Panc1 (cell line): ENCODE measurements at regions not wholly inside any gene's neighbourhood (a gene's known extent, or its start where the extent isn't known, plus 50 kb on each side); places are given as distances from the start of the nearest gene placed in this dataset.

Experiments used
- ATAC-seq: fragments of 200-7000 bp; cut with Tn5 transposase; 2 replicates; pipeline ENCODE4 v1.9.1; 2020; ENCODE audit warnings: mild to moderate bottlenecking, moderate library complexity
- BruUV-seq: library from RNA; stranded (reverse); fragments of 400-500 nt; replicated peaks from 2 replicates; lab custom pipeline; 2021; lab: Mats Ljungman, UMichigan
- CTCF ChIA-PET: fragments of 300-600 bp; sonication (Branson Sonifier 250); formaldehyde crosslinking; loops from one replicate; lab custom pipeline; 2022; ENCODE audit warnings: antibody characterized with exemption; lab: Charles Lee
- POLR2A ChIA-PET: fragments of 300-600 bp; sonication (Branson Sonifier 250); formaldehyde crosslinking; loops from one replicate; lab custom pipeline; 2022; ENCODE audit warnings: antibody characterized with exemption; lab: Charles Lee
- DNase-seq: peaks from one replicate; pipeline ENCODE4 v3.0.0-alpha.2; 2010; ENCODE audit warnings: low read depth, low spot score
- H3K27ac ChIP-seq: 2 replicates; pipeline ENCODE4 v1.5.1; 2011; ENCODE audit warnings: mild to moderate bottlenecking, low read length, inconsistent platforms
- H3K27me3 ChIP-seq: fragments of 200-500 bp; sonication (Bioruptor generic); 2 replicates; pipeline ENCODE4 v1.6.0; 2014; ENCODE audit warnings: low read length, inconsistent platforms; ENCODE audit not compliant: control insufficient read depth, insufficient read depth
- H3K36me3 ChIP-seq: fragments of 200-500 bp; sonication (Bioruptor generic); 2 replicates; pipeline ENCODE4 v1.5.1; 2014; ENCODE audit warnings: inconsistent platforms, mild to moderate bottlenecking, low read length, moderate library complexity; ENCODE audit not compliant: control insufficient read depth, insufficient read depth
- H3K4me1 ChIP-seq: 2 replicates; pipeline ENCODE4 v1.5.1; 2011; ENCODE audit warnings: inconsistent platforms, mild to moderate bottlenecking, low read length, moderate library complexity; ENCODE audit not compliant: control insufficient read depth, insufficient read depth
- H3K4me3 ChIP-seq, 2 experiments: 2 replicates each; pipeline ENCODE4 v1.5.1; 2011 to 2012; ENCODE audit warnings: low read depth in 2 of 2, low read length in 2 of 2, mild to moderate bottlenecking in 2 of 2, inconsistent platforms in 1 of 2, moderate library complexity in 1 of 2
- H3K9me3 ChIP-seq: fragments of 200-500 bp; sonication (Bioruptor generic); 2 replicates; pipeline ENCODE4 v1.5.1; 2014; ENCODE audit warnings: low read depth, mild to moderate bottlenecking, inconsistent platforms, low read length, moderate library complexity; ENCODE audit not compliant: control insufficient read depth, insufficient read depth
- CTCF ChIP-seq: fragments of 450-650 bp; IDR thresholded peaks from 2 replicates; pipeline ENCODE4 v1.5.1; 2017; ENCODE audit warnings: mild to moderate bottlenecking
- POLR2AphosphoS5 ChIP-seq: IDR thresholded peaks from 2 replicates; pipeline ENCODE4 v1.6.1; 2012; ENCODE audit warnings: mild to moderate bottlenecking, low read depth, low read length, moderate library complexity
- REST ChIP-seq, 2 experiments: IDR thresholded peaks; 2 replicates each; pipeline ENCODE4 v1.6.1; 2011 to 2012; ENCODE audit warnings: low read depth in 2 of 2, control low read depth in 1 of 2, low read length in 1 of 2, mild to moderate bottlenecking in 1 of 2, moderate library complexity in 1 of 2; ENCODE audit not compliant: insufficient read depth in 1 of 2
- SIN3A ChIP-seq: IDR thresholded peaks from 2 replicates; pipeline ENCODE4 v1.6.1; 2012; ENCODE audit warnings: low read depth, mild to moderate bottlenecking, low read length, moderate library complexity, borderline replicate concordance; ENCODE audit not compliant: insufficient read depth
- TCF7L2 ChIP-seq: IDR thresholded peaks from 2 replicates; pipeline ENCODE4 v1.6.1; 2011; ENCODE audit warnings: mild to moderate bottlenecking, low read depth, low read length, inconsistent platforms
- in situ Hi-C: cut with HindIII; loops from 2 replicates; pipeline ENCODE4 v1.10.0; 2016; ENCODE audit warnings: low sequenced_read_pairs, low pct_unique_long_range_greater_than_20kb
- intact Hi-C: fragments of 100-400 bp; cut with micrococcal nuclease; formaldehyde crosslinking; loops from one replicate; pipeline ENCODE4 v1.10.0; 2022; ENCODE audit not compliant: unreplicated experiment

- no peaks in the 10 kb centered on the region for H3K36me3 ChIP-seq
- no peak overlapping the region for H3K27ac ChIP-seq
- intact Hi-C loops (no loop called here), in situ Hi-C loops (no loop called here)
- POLR2A ChIA-PET: no interaction called here
- H3K9me3 ChIP-seq: no peaks in the 10 kb centered on the region
- H3K4me1 ChIP-seq: no peaks in the 10 kb centered on the region
- no TSS peak for BruUV-seq
- H3K4me3 ChIP-seq: no peak overlapping the region
- H3K27me3 ChIP-seq: no peaks in the 10 kb centered on the region
- CTCF ChIA-PET: no interaction called here
- DNase-seq (no peak), ATAC-seq (no peak)
- TF ChIP-seq POLR2AphosphoS5 (no peak), TCF7L2 (no peak), SIN3A (no peak), CTCF (no peak), REST (IDR thresholded peaks at IDR 0.05; ENCODE audit: insufficient read depth in 1 of 2, low read depth in 2 of 2, low read length in 1 of 2) (no peak)
These were observed 130.2 kb upstream of the SPACA7 start for GRCh38 chr13:112245989-112246388.

- DNase-seq (no peak), ATAC-seq (no peak)
- POLR2A ChIA-PET: no interaction called here
- Histone ChIP-seq H3K36me3 (no peaks in the 10 kb centered on the region), H3K4me3 (no peak overlapping the region), H3K4me1 (no peaks in the 10 kb centered on the region), H3K27me3 (no peaks in the 10 kb centered on the region), H3K27ac (no peak overlapping the region), H3K9me3 (no peaks in the 10 kb centered on the region)
- CTCF ChIA-PET: no interaction called here
- no TSS peak for BruUV-seq
- intact Hi-C loops (no loop called here), in situ Hi-C loops (no loop called here)
- TF ChIP-seq REST (IDR thresholded peaks at IDR 0.05; ENCODE audit: insufficient read depth in 1 of 2, low read depth in 2 of 2, low read length in 1 of 2) (no peak), POLR2AphosphoS5 (no peak), SIN3A (no peak), TCF7L2 (no peak), CTCF (no peak)
These were observed 129.3 kb upstream of the SPACA7 start for GRCh38 chr13:112246731-112247470.
